Suprapubic skin (tissue), 4 donors: ENCODE measurements at regions not wholly inside any gene's neighbourhood (a gene's known extent, or its start where the extent isn't known, plus 50 kb on each side); places are given as distances from the start of the nearest gene placed in this dataset.

Experiments
- DNase-seq, 2 donors: peaks; one replicate each; pipeline ENCODE4 v3.0.0-alpha.2; 2019; ENCODE audit warnings: low spot score in 2 of 2
- H3K27ac ChIP-seq: fragments of 200-600 bp; sonication (generic); one replicate; pipeline ENCODE4 v1.5.1; 2019
- H3K27me3 ChIP-seq: fragments of 200-600 bp; sonication (generic); one replicate; pipeline ENCODE4 v1.5.1; 2019
- H3K36me3 ChIP-seq: fragments of 200-600 bp; sonication (generic); one replicate; pipeline ENCODE4 v1.5.1; 2019
- H3K4me1 ChIP-seq: fragments of 200-600 bp; sonication (generic); one replicate; pipeline ENCODE4 v1.5.1; 2019
- H3K4me3 ChIP-seq: fragments of 200-600 bp; sonication (generic); one replicate; pipeline ENCODE4 v1.5.1; 2019; ENCODE audit warnings: mild to moderate bottlenecking
- H3K9me3 ChIP-seq: fragments of 200-600 bp; sonication (generic); one replicate; pipeline ENCODE4 v1.5.1; 2019
- EP300 ChIP-seq: sonication (generic); formaldehyde crosslinking; IDR thresholded peaks from one replicate; pipeline ENCODE4 v1.6.1; 2017; ENCODE audit warnings: antibody characterized with exemption
- POLR2A ChIP-seq, 2 donors: fragments of 450-650 bp; IDR thresholded peaks; one replicate each; pipeline ENCODE4 v1.6.1; 2017; ENCODE audit warnings: antibody characterized with exemption in 2 of 2, mild to moderate bottlenecking in 2 of 2, moderate library complexity in 2 of 2
- POLR2AphosphoS5 ChIP-seq, 3 donors: sonication (generic); formaldehyde crosslinking; IDR thresholded peaks; one replicate each; pipeline ENCODE4 v1.6.1; 2017; ENCODE audit warnings: antibody characterized with exemption in 3 of 3
- WGBS: methylation state at CpG from one replicate; pipeline ENCODE4 v1.1.5; 2018; 5-methylcytosine and 5-hydroxymethylcytosine counted together
- TF ChIP-seq, protein P1 (sequence below), 2 donors: fragments of 200-600 bp in 1 of 2; fragments of 450-650 bp in 1 of 2; sonication (generic) in 1 of 2; IDR thresholded peaks; one replicate each; pipeline ENCODE4 v1.5.1; 2016 to 2019; ENCODE audit warnings: antibody characterized with exemption in 2 of 2, mild to moderate bottlenecking in 1 of 2, moderate library complexity in 1 of 2

DNA sequence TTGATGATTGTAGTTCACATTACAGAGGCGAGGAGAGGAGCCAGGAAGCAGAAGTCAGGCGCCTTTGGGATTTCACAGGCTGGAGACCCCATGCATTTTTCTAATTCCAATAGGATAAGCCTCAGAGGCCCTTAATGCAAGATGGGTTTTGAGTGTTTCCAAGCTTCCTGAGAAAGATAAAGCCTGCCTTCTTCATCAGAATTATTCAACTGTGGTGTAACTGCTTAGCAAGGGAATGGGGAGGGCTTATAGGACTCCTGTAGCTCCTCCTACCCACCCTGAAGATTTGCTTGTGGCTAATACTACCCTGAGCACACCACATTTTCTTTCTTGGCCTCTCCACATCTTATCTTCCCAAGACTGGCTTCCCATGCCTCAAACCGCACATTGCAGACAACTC, 151.1 kb upstream of the ISX start:
- Histone ChIP-seq H3K27ac (no peak overlapping the region), H3K4me3 (no peak overlapping the region), H3K4me1 (no peaks in the 10 kb centered on the region), H3K27me3 (no peaks in the 10 kb centered on the region), H3K36me3 (no peaks in the 10 kb centered on the region), H3K9me3 (no peaks in the 10 kb centered on the region)
- WGBS, result 59% methylated on average over 3 of the region's 3 CpGs
- TF ChIP-seq, protein P1, sequence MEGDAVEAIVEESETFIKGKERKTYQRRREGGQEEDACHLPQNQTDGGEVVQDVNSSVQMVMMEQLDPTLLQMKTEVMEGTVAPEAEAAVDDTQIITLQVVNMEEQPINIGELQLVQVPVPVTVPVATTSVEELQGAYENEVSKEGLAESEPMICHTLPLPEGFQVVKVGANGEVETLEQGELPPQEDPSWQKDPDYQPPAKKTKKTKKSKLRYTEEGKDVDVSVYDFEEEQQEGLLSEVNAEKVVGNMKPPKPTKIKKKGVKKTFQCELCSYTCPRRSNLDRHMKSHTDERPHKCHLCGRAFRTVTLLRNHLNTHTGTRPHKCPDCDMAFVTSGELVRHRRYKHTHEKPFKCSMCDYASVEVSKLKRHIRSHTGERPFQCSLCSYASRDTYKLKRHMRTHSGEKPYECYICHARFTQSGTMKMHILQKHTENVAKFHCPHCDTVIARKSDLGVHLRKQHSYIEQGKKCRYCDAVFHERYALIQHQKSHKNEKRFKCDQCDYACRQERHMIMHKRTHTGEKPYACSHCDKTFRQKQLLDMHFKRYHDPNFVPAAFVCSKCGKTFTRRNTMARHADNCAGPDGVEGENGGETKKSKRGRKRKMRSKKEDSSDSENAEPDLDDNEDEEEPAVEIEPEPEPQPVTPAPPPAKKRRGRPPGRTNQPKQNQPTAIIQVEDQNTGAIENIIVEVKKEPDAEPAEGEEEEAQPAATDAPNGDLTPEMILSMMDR (IDR thresholded peaks at IDR 0.05), result no peak
- TF ChIP-seq EP300 (no peak), POLR2AphosphoS5 (IDR thresholded peaks at IDR 0.05) (no peak), POLR2A (IDR thresholded peaks at IDR 0.05) (no peak)
- no peak for DNase-seq

DNA sequence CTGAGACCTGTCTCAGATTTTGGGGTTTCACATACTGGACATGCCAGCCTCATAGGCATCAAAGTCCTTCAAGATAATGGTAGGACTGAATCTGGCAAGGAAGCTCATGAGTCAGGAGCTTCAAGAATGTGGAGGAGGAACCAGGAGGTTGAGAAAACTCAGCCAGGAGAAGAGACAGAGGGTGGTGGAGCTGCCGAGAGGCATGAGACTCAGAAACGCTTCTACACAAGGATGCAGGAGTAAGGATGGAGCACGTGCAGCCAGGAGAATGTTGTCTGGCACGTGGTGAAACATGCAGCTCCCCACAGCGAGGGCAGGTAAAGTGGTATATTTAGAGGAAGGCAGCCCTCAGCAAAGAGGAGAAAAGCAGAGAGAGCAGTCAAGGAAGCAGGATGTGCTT, 148.7 kb upstream of the ISX start:
- no peak overlapping the region for H3K4me3 ChIP-seq
- no peaks in the 10 kb centered on the region for H3K4me1 ChIP-seq
- H3K36me3 ChIP-seq, result no peaks in the 10 kb centered on the region
- 69% methylated on average over 5 of the region's 5 CpGs for WGBS
- H3K27me3 ChIP-seq, result no peaks in the 10 kb centered on the region
- DNase-seq, result no peak
- H3K27ac ChIP-seq, result no peak overlapping the region
- TF ChIP-seq EP300, result no peak
- no peak for TF ChIP-seq POLR2A (IDR thresholded peaks at IDR 0.05)
- TF ChIP-seq, protein P1 (IDR thresholded peaks at IDR 0.05), result no peak
- no peak for TF ChIP-seq POLR2AphosphoS5 (IDR thresholded peaks at IDR 0.05)
- no peaks in the 10 kb centered on the region for H3K9me3 ChIP-seq

DNA sequence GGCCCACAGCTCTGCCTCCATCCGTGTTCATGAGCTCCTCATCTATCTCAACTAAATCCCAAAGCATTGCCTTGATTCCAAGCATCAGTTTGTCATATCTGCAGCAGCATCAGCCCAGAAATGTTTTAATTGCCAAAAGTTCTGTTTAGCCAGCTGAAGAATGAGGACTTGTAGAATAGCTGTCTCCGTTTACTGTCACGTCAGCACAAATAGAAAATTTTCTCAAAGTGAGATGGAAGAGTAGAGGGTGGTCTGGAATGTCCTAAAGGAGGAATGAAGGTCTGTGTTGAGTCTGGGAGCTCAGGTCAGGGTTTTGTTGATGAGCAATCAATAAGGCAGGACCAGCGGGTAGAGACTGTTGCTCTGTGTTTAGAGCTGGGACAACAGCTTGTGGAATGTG, 134.9 kb upstream of the ISX start:
- H3K9me3 ChIP-seq, result no peaks in the 10 kb centered on the region
- 79% methylated on average over 4 of the region's 4 CpGs for WGBS
- no peaks in the 10 kb centered on the region for H3K4me1 ChIP-seq
- no peak overlapping the region for H3K27ac ChIP-seq
- TF ChIP-seq POLR2A (IDR thresholded peaks at IDR 0.05) (no peak), EP300 (no peak), POLR2AphosphoS5 (IDR thresholded peaks at IDR 0.05) (no peak)
- TF ChIP-seq, protein P1 (IDR thresholded peaks at IDR 0.05), result no peak
- H3K4me3 ChIP-seq, result no peak overlapping the region
- no peak for DNase-seq
- H3K27me3 ChIP-seq, result no peaks in the 10 kb centered on the region
- H3K36me3 ChIP-seq, result no peaks in the 10 kb centered on the region

GRCh38 chr22:34934261-34934660, 131.7 kb upstream of the ISX start:
- H3K4me3 ChIP-seq, result no peak overlapping the region
- no peaks in the 10 kb centered on the region for H3K4me1 ChIP-seq
- H3K9me3 ChIP-seq, result no peaks in the 10 kb centered on the region
- H3K36me3 ChIP-seq, result no peaks in the 10 kb centered on the region
- no peak for TF ChIP-seq POLR2A (IDR thresholded peaks at IDR 0.05)
- WGBS, result 61% methylated on average over 5 of the region's 5 CpGs
- no peaks in the 10 kb centered on the region for H3K27me3 ChIP-seq
- DNase-seq, result no peak
- no peak overlapping the region for H3K27ac ChIP-seq

GRCh38 chr22:34943830-34944229, 122.1 kb upstream of the ISX start:
- WGBS, result 63% methylated on average over 2 of the region's 2 CpGs
- TF ChIP-seq, protein P1 (IDR thresholded peaks at IDR 0.05), result no peak
- TF ChIP-seq POLR2AphosphoS5 (IDR thresholded peaks at IDR 0.05) (no peak), POLR2A (IDR thresholded peaks at IDR 0.05) (no peak), EP300 (no peak)
- peaks cover 4% of the 10 kb centered on the region for H3K27me3 ChIP-seq
- H3K4me1 ChIP-seq, result no peaks in the 10 kb centered on the region
- no peak overlapping the region for H3K27ac ChIP-seq
- no peaks in the 10 kb centered on the region for H3K36me3 ChIP-seq
- no peak for DNase-seq
- H3K9me3 ChIP-seq, result no peaks in the 10 kb centered on the region
- no peak overlapping the region for H3K4me3 ChIP-seq

GRCh38 chr22:34946339-34946985, 119.5 kb upstream of the ISX start:
- Histone ChIP-seq H3K4me1 (peaks cover 4% of the 10 kb centered on the region), H3K4me3 (no peak overlapping the region), H3K27me3 (peaks cover 4% of the 10 kb centered on the region), H3K27ac (no peak overlapping the region), H3K9me3 (no peaks in the 10 kb centered on the region), H3K36me3 (no peaks in the 10 kb centered on the region)
- 67% methylated on average over 5 of the region's 5 CpGs for WGBS
- DNase-seq, result no peak
- TF ChIP-seq, protein P1 (IDR thresholded peaks at IDR 0.05), result no peak
- TF ChIP-seq POLR2A (IDR thresholded peaks at IDR 0.05) (no peak), EP300 (no peak), POLR2AphosphoS5 (IDR thresholded peaks at IDR 0.05) (no peak)
